NB4 (cell line): ENCODE measurements at regions not wholly inside any gene's neighbourhood (a gene's known extent, or its start where the extent isn't known, plus 50 kb on each side); places are given as distances from the start of the nearest gene placed in this dataset.

Experiments used
- DNase-seq: peaks from one replicate; pipeline ENCODE4 v3.0.0; 2010; ENCODE audit warnings: low read depth
- H3K4me3 ChIP-seq: one replicate; pipeline ENCODE4 v1.5.1; 2011; ENCODE audit warnings: mild to moderate bottlenecking, low read depth, low read length, moderate library complexity
- MYC ChIP-seq: IDR thresholded peaks from 2 replicates; pipeline ENCODE4 v1.6.1; 2011; ENCODE audit warnings: low read depth, low read length
- POLR2A ChIP-seq: IDR thresholded peaks from 2 replicates; pipeline ENCODE4 v1.6.1; 2011; ENCODE audit warnings: mild to moderate bottlenecking; ENCODE audit not compliant: insufficient read length; ENCODE audit errors: extremely low read depth
- TF ChIP-seq, protein P1 (sequence below): IDR thresholded peaks from one replicate; pipeline ENCODE4 v1.5.1; 2012; ENCODE audit warnings: low read depth, low read length
- TF ChIP-seq, protein P2 (sequence below): IDR thresholded peaks from 2 replicates; pipeline ENCODE4 v1.6.1; 2011; ENCODE audit warnings: low read depth, low read length

DNA sequence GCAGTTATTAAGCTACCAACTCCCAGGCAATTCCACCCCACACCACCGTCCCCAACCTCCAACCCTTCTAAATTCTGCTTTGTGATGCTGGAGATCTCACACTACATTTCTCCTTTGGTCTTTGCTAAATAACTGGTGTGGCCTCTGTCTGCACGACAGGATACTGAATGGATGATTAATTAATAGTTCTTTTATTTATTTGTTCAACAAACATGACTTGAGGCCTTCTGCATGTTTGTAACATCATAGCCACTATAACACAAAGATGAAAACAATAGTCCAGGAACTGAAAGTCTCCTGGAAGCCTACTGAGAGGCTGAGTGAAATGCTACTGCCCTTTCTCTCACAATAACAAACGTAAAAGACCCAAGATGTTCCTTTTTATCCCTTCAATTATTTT is 609.5 kb upstream of the UBE2E2 start:
- no peak overlapping the region for H3K4me3 ChIP-seq
- DNase-seq, result no peak
- TF ChIP-seq POLR2A (no peak), MYC (no peak)
- TF ChIP-seq, protein P1, sequence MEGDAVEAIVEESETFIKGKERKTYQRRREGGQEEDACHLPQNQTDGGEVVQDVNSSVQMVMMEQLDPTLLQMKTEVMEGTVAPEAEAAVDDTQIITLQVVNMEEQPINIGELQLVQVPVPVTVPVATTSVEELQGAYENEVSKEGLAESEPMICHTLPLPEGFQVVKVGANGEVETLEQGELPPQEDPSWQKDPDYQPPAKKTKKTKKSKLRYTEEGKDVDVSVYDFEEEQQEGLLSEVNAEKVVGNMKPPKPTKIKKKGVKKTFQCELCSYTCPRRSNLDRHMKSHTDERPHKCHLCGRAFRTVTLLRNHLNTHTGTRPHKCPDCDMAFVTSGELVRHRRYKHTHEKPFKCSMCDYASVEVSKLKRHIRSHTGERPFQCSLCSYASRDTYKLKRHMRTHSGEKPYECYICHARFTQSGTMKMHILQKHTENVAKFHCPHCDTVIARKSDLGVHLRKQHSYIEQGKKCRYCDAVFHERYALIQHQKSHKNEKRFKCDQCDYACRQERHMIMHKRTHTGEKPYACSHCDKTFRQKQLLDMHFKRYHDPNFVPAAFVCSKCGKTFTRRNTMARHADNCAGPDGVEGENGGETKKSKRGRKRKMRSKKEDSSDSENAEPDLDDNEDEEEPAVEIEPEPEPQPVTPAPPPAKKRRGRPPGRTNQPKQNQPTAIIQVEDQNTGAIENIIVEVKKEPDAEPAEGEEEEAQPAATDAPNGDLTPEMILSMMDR, result no peak
- TF ChIP-seq, protein P2, sequence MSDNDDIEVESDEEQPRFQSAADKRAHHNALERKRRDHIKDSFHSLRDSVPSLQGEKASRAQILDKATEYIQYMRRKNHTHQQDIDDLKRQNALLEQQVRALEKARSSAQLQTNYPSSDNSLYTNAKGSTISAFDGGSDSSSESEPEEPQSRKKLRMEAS, result no peak

DNA sequence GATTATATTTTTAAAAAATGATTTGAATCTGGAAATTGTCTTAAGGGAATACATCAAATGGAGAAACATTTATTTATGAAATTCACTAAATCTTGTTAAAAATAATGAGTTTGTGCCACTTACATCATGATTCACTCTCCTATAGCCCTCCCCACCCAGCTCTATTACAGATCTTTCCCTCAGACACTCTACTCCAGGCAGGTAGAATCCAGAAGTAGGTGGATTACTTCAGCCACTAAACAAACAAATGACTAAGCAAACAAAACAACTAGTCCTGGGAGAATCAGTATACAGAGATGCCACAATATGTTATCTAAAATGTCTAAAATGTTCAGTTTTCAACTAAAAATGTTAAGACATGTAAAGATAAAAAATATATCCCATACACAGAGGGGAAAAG is 608.1 kb upstream of the UBE2E2 start:
- TF ChIP-seq MYC (no peak), POLR2A (no peak)
- TF ChIP-seq, protein P1, result no peak
- TF ChIP-seq, protein P2, result no peak
- H3K4me3 ChIP-seq, result no peak overlapping the region
- DNase-seq, result no peak

DNA sequence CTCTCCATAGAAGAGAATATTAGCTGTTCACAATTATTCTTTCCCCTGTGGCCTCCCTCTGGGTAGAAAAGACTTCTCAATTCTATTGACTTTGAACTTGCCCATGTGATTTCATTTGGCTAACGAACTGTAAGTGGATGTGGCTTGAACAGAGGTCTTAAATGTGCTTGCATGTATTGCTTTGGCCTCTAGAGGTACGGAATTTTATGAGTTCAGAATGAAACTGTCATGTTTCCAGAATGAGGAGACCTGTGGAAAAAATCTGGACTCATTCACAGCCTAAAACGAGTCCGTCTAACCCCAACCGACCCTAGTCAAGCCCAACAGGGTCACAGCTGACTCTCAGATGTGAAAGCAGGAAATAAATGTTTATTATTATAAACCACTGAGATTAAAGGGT is 596.7 kb upstream of the UBE2E2 start:
- TF ChIP-seq MYC (no peak), POLR2A (no peak)
- TF ChIP-seq, protein P2, result no peak
- TF ChIP-seq, protein P1, result no peak
- no peak for DNase-seq
- no peak overlapping the region for H3K4me3 ChIP-seq

DNA sequence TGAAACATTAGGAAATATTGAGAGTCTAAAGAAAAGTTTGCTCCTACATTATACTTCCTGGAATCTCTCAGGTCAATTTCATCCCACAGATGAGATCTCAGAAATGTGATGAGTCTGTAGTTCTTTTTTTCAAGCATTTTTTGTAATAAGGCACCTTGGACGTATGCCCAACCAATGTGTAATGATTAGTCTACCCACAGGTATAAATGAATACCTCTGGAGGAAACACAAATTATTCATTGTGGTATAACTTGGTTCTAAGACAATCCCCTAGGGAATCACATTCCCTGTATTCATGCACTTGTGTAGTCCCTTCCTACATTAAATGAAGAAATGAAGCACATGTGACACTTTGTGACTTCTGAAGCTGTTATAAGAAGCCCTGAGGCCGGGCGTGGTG is 596.2 kb upstream of the UBE2E2 start:
- TF ChIP-seq, protein P1, result no peak
- TF ChIP-seq, protein P2, result no peak
- TF ChIP-seq MYC (no peak), POLR2A (no peak)
- no peak for DNase-seq
- H3K4me3 ChIP-seq, result no peak overlapping the region

DNA sequence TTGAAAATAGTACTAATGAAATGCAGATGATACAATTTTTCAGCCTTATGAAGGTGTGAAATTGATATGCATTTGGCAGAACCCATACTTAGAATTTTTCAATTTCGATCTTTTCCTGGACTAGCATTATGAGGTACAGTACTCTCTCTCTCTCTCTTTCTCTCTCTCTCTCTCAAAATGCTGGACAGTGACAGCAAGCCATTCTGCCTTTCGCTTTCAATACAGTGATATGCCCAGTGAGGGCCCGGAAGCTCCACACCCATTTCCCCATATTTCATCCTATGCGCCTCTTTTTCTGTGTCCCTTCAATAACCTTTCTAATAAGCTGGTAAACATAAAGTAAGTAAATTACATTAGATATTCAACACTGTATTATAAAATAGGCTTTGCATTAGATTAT is 595.0 kb upstream of the UBE2E2 start:
- DNase-seq, result no peak
- TF ChIP-seq MYC (no peak), POLR2A (no peak)
- TF ChIP-seq, protein P1, result no peak
- TF ChIP-seq, protein P2, result no peak
- no peak overlapping the region for H3K4me3 ChIP-seq

DNA sequence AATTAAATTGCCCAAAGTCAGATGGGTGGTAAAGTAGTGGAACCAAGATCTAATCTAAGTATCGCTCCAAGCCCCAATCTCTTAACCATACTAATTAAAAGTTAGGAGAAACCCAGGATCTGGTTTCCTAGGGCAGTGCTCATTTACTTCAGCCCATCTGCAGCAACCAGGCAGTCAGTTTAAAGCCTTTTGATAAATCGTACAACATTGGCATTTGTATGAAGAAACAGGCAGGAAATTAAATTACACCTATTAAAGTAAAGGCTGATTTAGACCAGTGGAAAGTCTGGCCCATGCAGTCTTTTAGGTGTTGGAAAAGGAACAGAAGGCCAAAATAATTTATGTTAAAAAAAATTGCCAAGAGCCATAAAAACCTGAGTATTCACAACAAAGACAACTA is 594.4 kb upstream of the UBE2E2 start:
- TF ChIP-seq POLR2A, result no peak
- TF ChIP-seq, protein P1, result no peak
- H3K4me3 ChIP-seq, result no peak overlapping the region
- no peak for DNase-seq
